Parathyroid adenoma (tissue), 2 donors: ENCODE measurements at regions not wholly inside any gene's neighbourhood (a gene's known extent, or its start where the extent isn't known, plus 50 kb on each side); places are given as distances from the start of the nearest gene placed in this dataset.

ENCODE experiments used
- H2AFZ ChIP-seq: fragments of 300-600 bp; sonication (generic); one replicate; pipeline ENCODE4 v1.7.0; 2017; ENCODE audit warnings: antibody characterized with exemption, mild to moderate bottlenecking
- H3K27ac ChIP-seq: fragments of 300-600 bp; sonication (generic); one replicate; pipeline ENCODE4 v1.7.0; 2017
- H3K27me3 ChIP-seq: fragments of 300-600 bp; sonication (generic); one replicate; pipeline ENCODE4 v1.7.0; 2017; ENCODE audit warnings: low read length; ENCODE audit not compliant: control insufficient read depth, insufficient read depth
- H3K36me3 ChIP-seq: fragments of 300-600 bp; sonication (generic); one replicate; pipeline ENCODE4 v1.7.0; 2017; ENCODE audit warnings: low read length; ENCODE audit not compliant: control insufficient read depth, insufficient read depth
- H3K4me1 ChIP-seq: fragments of 300-600 bp; sonication (generic); one replicate; pipeline ENCODE4 v1.7.0; 2017; ENCODE audit warnings: control low read depth
- H3K4me2 ChIP-seq: fragments of 300-600 bp; sonication (generic); one replicate; pipeline ENCODE4 v1.7.0; 2017; ENCODE audit warnings: low read length
- H3K4me3 ChIP-seq: fragments of 300-600 bp; sonication (generic); one replicate; pipeline ENCODE4 v1.7.0; 2017; ENCODE audit warnings: low read depth, low read length
- H3K79me2 ChIP-seq: fragments of 300-600 bp; sonication (generic); one replicate; pipeline ENCODE4 v1.7.0; 2017; ENCODE audit warnings: control low read depth
- H3K9ac ChIP-seq: fragments of 300-600 bp; sonication (generic); one replicate; pipeline ENCODE4 v1.7.0; 2017; ENCODE audit warnings: mild to moderate bottlenecking
- H3K9me3 ChIP-seq: fragments of 300-600 bp; sonication (generic); one replicate; pipeline ENCODE4 v1.7.0; 2017; ENCODE audit warnings: low read length; ENCODE audit not compliant: control insufficient read depth
- CTCF ChIP-seq: fragments of 300-600 bp; sonication (generic); IDR thresholded peaks from one replicate; pipeline ENCODE4 v1.7.0; 2017; ENCODE audit warnings: antibody characterized with exemption, mild to moderate bottlenecking
- donor health status: primary hyperparathyroidism.

- Histone ChIP-seq H3K79me2 (no peaks in the 10 kb centered on the region), H3K27ac (no peak overlapping the region), H3K4me1 (no peaks in the 10 kb centered on the region), H3K9me3 (no peaks in the 10 kb centered on the region), H3K4me2 (no peak overlapping the region), H3K36me3 (no peaks in the 10 kb centered on the region), H3K4me3 (no peak overlapping the region), H3K9ac (no peak overlapping the region), H3K27me3 (no peaks in the 10 kb centered on the region), H2AFZ (no peak overlapping the region)
- TF ChIP-seq CTCF = no peak
These were observed 150.2 kb upstream of the UNC5B start for GRCh38 chr10:71062156-71062555.

- no peaks in the 10 kb centered on the region for H3K4me1 ChIP-seq
- H3K9ac ChIP-seq = no peak overlapping the region
- no peaks in the 10 kb centered on the region for H3K9me3 ChIP-seq
- no peaks in the 10 kb centered on the region for H3K27me3 ChIP-seq
- no peak overlapping the region for H3K27ac ChIP-seq
- no peak overlapping the region for H3K4me2 ChIP-seq
- no peaks in the 10 kb centered on the region for H3K79me2 ChIP-seq
- no peaks in the 10 kb centered on the region for H3K36me3 ChIP-seq
- H2AFZ ChIP-seq = no peak overlapping the region
- no peak overlapping the region for H3K4me3 ChIP-seq
- no peak for TF ChIP-seq CTCF
These were observed 149.0 kb upstream of the UNC5B start for GRCh38 chr10:71063401-71063800.

GRCh38 chr10:71064413-71065118, 147.8 kb upstream of the UNC5B start:
- no peak overlapping the region for H3K4me2 ChIP-seq
- no peaks in the 10 kb centered on the region for H3K36me3 ChIP-seq
- H3K79me2 ChIP-seq = no peaks in the 10 kb centered on the region
- no peaks in the 10 kb centered on the region for H3K27me3 ChIP-seq
- H3K4me1 ChIP-seq = no peaks in the 10 kb centered on the region
- no peak overlapping the region for H2AFZ ChIP-seq
- H3K4me3 ChIP-seq = no peak overlapping the region
- H3K9ac ChIP-seq = no peak overlapping the region
- H3K27ac ChIP-seq = no peak overlapping the region
- no peaks in the 10 kb centered on the region for H3K9me3 ChIP-seq
- TF ChIP-seq CTCF = no peak

- Histone ChIP-seq H3K9me3 (no peaks in the 10 kb centered on the region), H3K79me2 (no peaks in the 10 kb centered on the region), H3K9ac (no peak overlapping the region), H3K27ac (no peak overlapping the region), H3K4me3 (no peak overlapping the region), H3K36me3 (no peaks in the 10 kb centered on the region), H2AFZ (no peak overlapping the region), H3K4me2 (no peak overlapping the region), H3K27me3 (no peaks in the 10 kb centered on the region), H3K4me1 (no peaks in the 10 kb centered on the region)
- no peak for TF ChIP-seq CTCF
These were observed 146.7 kb upstream of the UNC5B start for GRCh38 chr10:71065659-71066058.

DNA sequence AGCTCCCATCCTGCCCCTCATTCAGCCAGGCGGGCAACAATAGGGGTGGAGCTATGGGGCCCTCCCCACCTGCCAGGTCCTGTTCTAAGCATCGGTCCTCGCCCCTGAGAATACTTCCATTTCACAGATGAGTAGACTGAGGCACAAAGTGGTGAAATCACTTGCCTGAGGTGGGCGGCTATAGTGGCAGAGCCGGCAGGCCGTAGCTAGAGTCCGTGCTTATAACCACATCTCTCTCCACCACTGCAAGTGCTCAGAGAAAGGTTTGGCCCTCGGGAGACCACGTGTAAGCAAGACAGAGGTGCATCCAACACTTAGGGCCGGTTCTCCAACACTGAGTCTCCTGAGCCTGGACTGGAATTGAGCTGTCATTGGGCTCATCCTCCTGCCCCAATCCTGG, 145.8 kb upstream of the UNC5B start:
- H3K36me3 ChIP-seq = no peaks in the 10 kb centered on the region
- no peaks in the 10 kb centered on the region for H3K9me3 ChIP-seq
- no peak overlapping the region for H3K4me3 ChIP-seq
- H3K27me3 ChIP-seq = no peaks in the 10 kb centered on the region
- H3K27ac ChIP-seq = no peak overlapping the region
- H2AFZ ChIP-seq = no peak overlapping the region
- no peak overlapping the region for H3K9ac ChIP-seq
- no peak for TF ChIP-seq CTCF
- H3K79me2 ChIP-seq = no peaks in the 10 kb centered on the region
- H3K4me1 ChIP-seq = no peaks in the 10 kb centered on the region
- H3K4me2 ChIP-seq = no peak overlapping the region
